Stimulated activated effector memory CD8-positive, alpha-beta T cell treated with anti-CD3 and anti-CD28 coated beads, Interleukin-12 subunit alpha, Interleukin-12 subunit beta, amount 100 ng/mL, for 72 hours (primary cell): ENCODE measurements at regions not wholly inside any gene's neighbourhood (a gene's known extent, or its start where the extent isn't known, plus 50 kb on each side); places are given as distances from the start of the nearest gene placed in this dataset.

Experiments
- ATAC-seq: fragments of 150-1000 bp; cut with Tn5 transposase; 2 replicates; pipeline ENCODE4 v1.10.0; 2021
- DNase-seq, 2 donors: peaks; one replicate each; pipeline ENCODE4 v3.0.0; 2021 to 2022; ENCODE audit warnings: low spot score in 2 of 2
- H3K27ac Mint-ChIP-seq: one replicate; pipeline ENCODE4 v1.8.0; 2022; ENCODE audit warnings: mild to moderate bottlenecking, mixed read lengths
- H3K36me3 Mint-ChIP-seq: one replicate; pipeline ENCODE4 v1.8.0; 2022; ENCODE audit warnings: mild to moderate bottlenecking, mixed read lengths
- H3K4me1 Mint-ChIP-seq: one replicate; pipeline ENCODE4 v1.8.0; 2022; ENCODE audit warnings: mixed read lengths
- H3K4me3 Mint-ChIP-seq: one replicate; pipeline ENCODE4 v1.8.0; 2022; ENCODE audit warnings: mild to moderate bottlenecking, mixed read lengths
- H3K9me3 Mint-ChIP-seq: one replicate; pipeline ENCODE4 v1.8.0; 2022; ENCODE audit warnings: mixed read lengths

DNA sequence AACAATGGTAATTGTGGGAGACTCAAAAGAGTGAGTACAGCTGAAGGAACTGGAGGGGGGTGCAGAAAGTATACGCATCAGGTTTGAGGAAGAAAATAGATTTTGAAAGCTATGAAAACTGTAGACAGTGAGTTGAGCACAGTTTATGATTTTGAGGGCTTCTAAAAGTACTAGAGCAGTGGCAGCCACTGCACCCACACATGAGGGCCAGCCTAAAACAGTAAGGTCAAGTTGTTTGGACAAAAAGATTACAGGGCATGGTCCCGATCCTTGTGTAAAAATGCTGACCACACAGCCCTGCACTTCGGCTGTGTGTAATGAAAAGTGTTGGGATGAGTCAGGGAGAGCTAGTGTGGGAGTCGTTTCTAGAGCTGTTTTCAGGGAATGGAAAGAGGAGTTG is 2282.1 kb downstream of the TP53TG3F start:
- Mint-ChIP-seq H3K27ac (no peak overlapping the region), H3K36me3 (no peaks in the 10 kb centered on the region), H3K4me1 (no peaks in the 10 kb centered on the region), H3K9me3 (peaks cover 72% of the 10 kb centered on the region), H3K4me3 (no peak overlapping the region)
- DNase-seq (no peak), ATAC-seq (no peak)

- Mint-ChIP-seq H3K4me3 (no peak overlapping the region), H3K4me1 (no peaks in the 10 kb centered on the region), H3K9me3 (peaks cover 72% of the 10 kb centered on the region), H3K27ac (no peak overlapping the region), H3K36me3 (no peaks in the 10 kb centered on the region)
- DNase-seq (no peak), ATAC-seq (no peak)
Observed at GRCh38 chr16:35743101-35743692, 2283.8 kb downstream of the TP53TG3F start.

DNA sequence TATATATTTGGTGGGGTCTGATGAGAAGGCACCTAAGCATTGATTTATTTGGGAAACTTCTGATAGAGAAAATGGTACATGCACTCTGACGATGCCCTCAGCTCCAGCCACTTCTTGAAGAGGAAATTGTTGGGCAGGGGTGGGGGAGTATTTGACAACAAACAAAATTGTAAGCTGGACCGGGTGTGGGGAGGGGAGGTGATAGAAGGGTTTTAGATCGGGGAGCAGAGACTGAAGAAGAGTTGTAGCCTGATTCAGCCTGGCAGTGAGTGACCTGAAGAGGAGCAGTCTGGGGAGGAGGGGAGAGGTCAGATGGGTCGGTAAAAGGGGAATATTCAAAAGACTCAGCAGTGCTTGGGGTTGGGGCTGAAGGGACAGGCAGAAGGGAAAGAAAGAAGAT is 2284.7 kb downstream of the TP53TG3F start:
- Mint-ChIP-seq H3K36me3 (no peaks in the 10 kb centered on the region), H3K9me3 (peaks cover 63% of the 10 kb centered on the region), H3K4me3 (no peak overlapping the region), H3K27ac (no peak overlapping the region), H3K4me1 (no peaks in the 10 kb centered on the region)
- DNase-seq: no peak
- no peak for ATAC-seq

- DNase-seq (no peak), ATAC-seq (no peak)
- Mint-ChIP-seq H3K36me3 (no peaks in the 10 kb centered on the region), H3K27ac (no peak overlapping the region), H3K4me3 (no peak overlapping the region), H3K9me3 (peaks cover 57% of the 10 kb centered on the region), H3K4me1 (no peaks in the 10 kb centered on the region)
Observed at GRCh38 chr16:35744726-35745125, 2285.3 kb downstream of the TP53TG3F start.

DNA sequence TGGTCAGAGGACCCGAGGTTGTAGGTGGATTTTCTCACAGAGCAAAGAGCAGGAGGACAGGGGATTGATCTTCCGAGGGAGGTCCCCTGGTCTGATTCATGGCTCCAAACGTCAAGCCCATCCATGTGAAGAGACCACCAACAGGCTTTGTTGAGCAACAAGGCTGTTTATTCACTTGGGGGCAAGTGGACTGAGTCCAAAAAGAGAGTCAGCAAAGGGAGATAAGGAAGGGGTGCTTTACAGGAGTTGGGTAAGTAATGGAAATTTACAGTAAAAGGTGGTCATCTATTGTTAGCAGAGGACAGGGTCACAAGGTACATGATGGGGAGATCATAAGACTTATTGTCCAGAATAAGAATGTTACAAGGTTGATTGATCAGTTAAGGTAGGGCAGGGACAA is 2285.8 kb downstream of the TP53TG3F start:
- Mint-ChIP-seq H3K9me3 (peaks cover 52% of the 10 kb centered on the region), H3K36me3 (no peaks in the 10 kb centered on the region), H3K4me3 (no peak overlapping the region), H3K27ac (no peak overlapping the region), H3K4me1 (no peaks in the 10 kb centered on the region)
- ATAC-seq: no peak
- no peak for DNase-seq

- Mint-ChIP-seq H3K36me3 (no peaks in the 10 kb centered on the region), H3K4me1 (no peaks in the 10 kb centered on the region), H3K4me3 (no peak overlapping the region), H3K9me3 (peaks cover 46% of the 10 kb centered on the region), H3K27ac (no peak overlapping the region)
- DNase-seq: no peak
- ATAC-seq: no peak
Observed at GRCh38 chr16:35745821-35746248, 2286.4 kb downstream of the TP53TG3F start.

DNA sequence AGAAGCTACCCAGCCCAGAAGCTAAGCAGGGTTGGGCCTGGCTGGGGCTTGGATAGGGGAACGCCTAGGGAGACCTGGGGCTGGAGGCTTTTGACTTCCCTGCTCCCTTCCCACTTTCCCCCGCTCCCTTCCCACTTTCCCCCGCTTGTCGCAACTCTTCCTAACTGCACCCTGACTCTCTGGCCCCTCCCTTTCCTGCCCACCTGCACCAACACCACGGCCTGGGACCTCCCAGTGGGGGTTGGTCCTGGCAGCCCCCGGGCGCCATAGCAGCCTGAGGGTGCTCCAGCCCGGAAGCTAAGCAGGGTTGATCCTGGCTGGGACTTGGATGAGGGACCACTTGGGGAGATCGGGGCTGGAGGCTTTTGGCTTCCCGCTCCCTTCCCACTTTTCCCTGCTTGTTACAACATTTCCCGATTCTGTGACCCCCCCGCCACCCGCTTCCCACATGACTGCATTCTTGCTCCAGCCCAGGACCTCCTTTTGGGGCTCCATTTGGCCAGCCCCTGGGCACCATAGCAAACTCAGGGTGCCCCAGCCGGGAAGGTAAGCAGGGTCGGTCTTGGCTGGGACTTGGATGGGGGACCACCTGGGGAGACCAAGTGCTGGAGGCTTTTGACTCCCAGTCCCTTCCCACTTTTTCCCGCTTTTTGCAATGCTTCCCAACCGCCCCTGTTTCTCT is 2287.0 kb downstream of the TP53TG3F start:
- no peaks in the 10 kb centered on the region for H3K36me3 Mint-ChIP-seq
- H3K4me3 Mint-ChIP-seq: no peak overlapping the region
- ATAC-seq (no peak), DNase-seq (no peak)
- H3K27ac Mint-ChIP-seq: no peak overlapping the region
- H3K9me3 Mint-ChIP-seq: peaks cover 41% of the 10 kb centered on the region
- no peaks in the 10 kb centered on the region for H3K4me1 Mint-ChIP-seq

GRCh38 chr16:35746963-35747657 is 2287.7 kb downstream of the TP53TG3F start:
- H3K36me3 Mint-ChIP-seq: no peaks in the 10 kb centered on the region
- H3K4me3 Mint-ChIP-seq: no peak overlapping the region
- H3K4me1 Mint-ChIP-seq: no peaks in the 10 kb centered on the region
- ATAC-seq: no peak
- no peak overlapping the region for H3K27ac Mint-ChIP-seq
- H3K9me3 Mint-ChIP-seq: peaks cover 34% of the 10 kb centered on the region
- no peak for DNase-seq

- no peak for ATAC-seq
- H3K4me3 Mint-ChIP-seq: no peak overlapping the region
- H3K9me3 Mint-ChIP-seq: peaks cover 30% of the 10 kb centered on the region
- H3K4me1 Mint-ChIP-seq: no peaks in the 10 kb centered on the region
- DNase-seq: no peak
- H3K27ac Mint-ChIP-seq: no peak overlapping the region
- H3K36me3 Mint-ChIP-seq: no peaks in the 10 kb centered on the region
Observed at GRCh38 chr16:35747658-35748455, 2288.4 kb downstream of the TP53TG3F start.

GRCh38 chr16:35748621-35749252 is 2289.3 kb downstream of the TP53TG3F start:
- no peak overlapping the region for H3K27ac Mint-ChIP-seq
- DNase-seq: no peak
- no peak overlapping the region for H3K4me3 Mint-ChIP-seq
- peaks cover 32% of the 10 kb centered on the region for H3K9me3 Mint-ChIP-seq
- no peaks in the 10 kb centered on the region for H3K4me1 Mint-ChIP-seq
- no peak for ATAC-seq
- no peaks in the 10 kb centered on the region for H3K36me3 Mint-ChIP-seq

- ATAC-seq (no peak), DNase-seq (no peak)
- no peaks in the 10 kb centered on the region for H3K4me1 Mint-ChIP-seq
- H3K9me3 Mint-ChIP-seq: peaks cover 25% of the 10 kb centered on the region
- H3K27ac Mint-ChIP-seq: no peak overlapping the region
- H3K4me3 Mint-ChIP-seq: no peak overlapping the region
- no peaks in the 10 kb centered on the region for H3K36me3 Mint-ChIP-seq
Observed at GRCh38 chr16:35749253-35750141, 2290.1 kb downstream of the TP53TG3F start.

DNA sequence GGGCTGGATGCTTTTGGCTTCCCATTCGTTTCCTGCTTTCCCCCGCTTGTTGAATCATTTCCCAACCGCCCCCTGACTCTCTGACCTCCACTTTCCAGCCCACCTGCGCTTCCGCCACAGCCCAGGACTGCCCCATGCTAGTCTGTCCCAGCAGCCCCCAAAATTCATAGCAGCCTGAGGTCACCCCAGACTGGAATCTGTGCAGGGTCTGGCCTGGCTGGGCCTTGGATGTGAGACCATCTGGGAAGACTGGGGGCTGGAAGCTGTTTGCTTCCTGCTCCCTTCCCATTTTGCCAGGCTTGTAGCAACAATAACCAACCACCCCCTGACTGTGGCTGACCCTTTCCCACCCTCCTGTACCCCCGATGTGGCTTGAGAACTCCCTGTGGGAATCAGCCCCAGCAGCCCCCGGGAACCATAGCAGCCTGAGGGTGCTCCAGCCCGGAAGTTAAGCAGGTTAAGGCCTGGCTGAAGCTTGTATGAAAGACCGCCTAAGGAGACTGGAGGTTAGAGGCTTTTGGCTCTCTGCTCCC is 2290.8 kb downstream of the TP53TG3F start:
- Mint-ChIP-seq H3K27ac (no peak overlapping the region), H3K9me3 (peaks cover 19% of the 10 kb centered on the region), H3K36me3 (no peaks in the 10 kb centered on the region), H3K4me3 (no peak overlapping the region), H3K4me1 (no peaks in the 10 kb centered on the region)
- DNase-seq (no peak), ATAC-seq (no peak)

- Mint-ChIP-seq H3K4me1 (no peaks in the 10 kb centered on the region), H3K4me3 (no peak overlapping the region), H3K27ac (no peak overlapping the region), H3K36me3 (no peaks in the 10 kb centered on the region), H3K9me3 (peaks cover 18% of the 10 kb centered on the region)
- ATAC-seq (no peak), DNase-seq (no peak)
Observed at GRCh38 chr16:35750701-35751104, 2291.3 kb downstream of the TP53TG3F start.
